GM12891 (cell line): ENCODE measurements at regions not wholly inside any gene's neighbourhood (a gene's known extent, or its start where the extent isn't known, plus 50 kb on each side); places are given as distances from the start of the nearest gene placed in this dataset.

ENCODE experiments used
- POLR2A ChIP-seq: IDR thresholded peaks from 2 replicates; pipeline ENCODE4 v1.6.1; 2011; ENCODE audit warnings: low read depth, low read length, control low read depth
- POU2F2 ChIP-seq: IDR thresholded peaks from 2 replicates; pipeline ENCODE4 v1.6.1; 2011; ENCODE audit warnings: low read depth, mild to moderate bottlenecking, control low read depth, low read length, moderate library complexity
- TAF1 ChIP-seq: IDR thresholded peaks from 2 replicates; pipeline ENCODE4 v1.6.1; 2011; ENCODE audit warnings: low read depth, low read length, control low read depth

DNA sequence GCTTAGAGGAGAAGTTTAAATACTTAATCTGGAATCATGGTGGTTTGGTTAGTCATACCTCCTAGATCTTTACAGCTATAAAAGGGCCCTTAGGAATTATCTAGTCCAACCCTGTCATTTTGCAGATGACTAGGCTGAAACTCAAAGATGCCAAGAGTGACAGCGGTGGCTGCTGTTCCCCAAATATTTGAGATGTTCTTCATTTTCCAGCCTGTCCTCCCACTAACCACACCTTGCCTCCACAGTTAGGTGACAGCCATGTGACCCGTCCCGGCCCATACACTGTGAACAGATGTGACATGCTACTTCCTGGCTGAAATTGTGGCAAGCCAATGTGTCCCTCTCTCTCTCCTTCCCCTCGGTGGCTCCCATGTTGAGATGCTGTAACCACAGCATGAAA lies 225.5 kb upstream of the IPO5 start:
- TF ChIP-seq TAF1 (no peak), POLR2A (no peak), POU2F2 (no peak)
